Fibroblast of lung (primary cell): ENCODE measurements at regions not wholly inside any gene's neighbourhood (a gene's known extent, or its start where the extent isn't known, plus 50 kb on each side); places are given as distances from the start of the nearest gene placed in this dataset.

ENCODE experiments used
- CTCF ChIP-seq, 2 donors: IDR thresholded peaks in 1 of 2; conservative IDR thresholded peaks in 1 of 2; 1 replicate in 1 of 2; 2 replicates in 1 of 2; pipeline ENCODE4 v1.5.1; 2011 to 2012; ENCODE audit warnings: low read length in 2 of 2, control low read depth in 1 of 2, inconsistent platforms in 1 of 2, low read depth in 1 of 2, mild to moderate bottlenecking in 1 of 2
- EZH2 ChIP-seq: IDR thresholded peaks from 2 replicates; pipeline ENCODE4 v1.5.1; 2012; ENCODE audit warnings: low read length, control low read depth, mild to moderate bottlenecking; ENCODE audit errors: missing control alignments

GRCh38 chr21:20040768-20041167, 957.4 kb upstream of the NCAM2 start:
- TF ChIP-seq CTCF (conservative IDR thresholded peaks at IDR 0.05 in 1 of 2, IDR thresholded peaks at IDR 0.05 in 1 of 2; ENCODE audit: low read depth in 1 of 2, low read length in 2 of 2) (no peak), EZH2 (no peak)
